ENCODE measurements at regions not wholly inside any gene's neighbourhood (a gene's known extent, or its start where the extent isn't known, plus 50 kb on each side); places are given as distances from the start of the nearest gene placed in this dataset.

- no peak for DNase-seq
Measured at GRCh38 chr6:169165561-169166300, 87.9 kb downstream of the THBS2 start.

GRCh38 chr6:169164986-169165385 is 88.7 kb downstream of the THBS2 start:
- DNase-seq, result no peak

DNA sequence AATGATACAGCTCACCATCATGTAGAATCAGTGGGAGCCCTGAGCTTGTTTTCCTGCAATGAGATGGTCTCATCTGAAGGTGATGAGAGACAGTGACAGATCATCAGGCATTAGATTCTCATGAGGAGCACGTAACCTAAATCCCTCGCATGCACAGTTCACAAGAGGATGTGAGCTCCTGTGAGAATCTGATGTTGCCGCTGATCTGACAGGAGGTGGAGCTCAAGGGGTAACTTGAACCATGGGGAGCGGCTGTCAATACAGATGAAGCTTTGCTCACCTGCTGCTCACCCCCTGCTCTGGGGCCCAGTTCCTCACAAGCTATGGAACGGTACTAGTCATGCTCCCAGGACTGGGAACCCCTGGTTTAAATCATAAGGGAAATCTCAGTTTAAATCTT is 89.2 kb downstream of the THBS2 start:
- DNase-seq, result no peak

GRCh38 chr6:169163411-169163901 is 90.2 kb downstream of the THBS2 start:
- DNase-seq, result no peak

- no peak for DNase-seq
Measured at GRCh38 chr6:169162752-169163407, 90.8 kb downstream of the THBS2 start.

DNA sequence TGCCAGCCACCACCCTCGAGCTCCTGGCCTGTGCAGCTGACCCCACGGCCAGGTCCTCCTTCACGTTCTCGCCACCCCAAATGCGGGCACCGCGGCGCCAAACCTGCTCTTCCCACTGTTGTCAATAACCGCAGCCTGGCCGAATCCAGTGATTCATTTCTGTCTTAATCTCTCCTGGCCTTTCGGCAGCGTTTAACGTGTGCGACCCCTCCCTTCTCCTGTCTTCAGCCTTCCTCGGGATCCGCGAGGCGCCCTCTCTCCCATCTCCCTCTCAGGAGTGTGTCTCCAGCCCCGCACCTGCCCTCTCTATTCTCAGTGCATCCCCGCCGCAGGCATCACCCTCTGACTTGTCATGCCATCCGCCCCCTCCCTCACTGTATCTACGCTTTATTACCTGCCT is 91.4 kb downstream of the THBS2 start:
- no peak for DNase-seq

GRCh38 chr6:169161572-169162167 is 92.0 kb downstream of the THBS2 start:
- DNase-seq, result no peak

DNA sequence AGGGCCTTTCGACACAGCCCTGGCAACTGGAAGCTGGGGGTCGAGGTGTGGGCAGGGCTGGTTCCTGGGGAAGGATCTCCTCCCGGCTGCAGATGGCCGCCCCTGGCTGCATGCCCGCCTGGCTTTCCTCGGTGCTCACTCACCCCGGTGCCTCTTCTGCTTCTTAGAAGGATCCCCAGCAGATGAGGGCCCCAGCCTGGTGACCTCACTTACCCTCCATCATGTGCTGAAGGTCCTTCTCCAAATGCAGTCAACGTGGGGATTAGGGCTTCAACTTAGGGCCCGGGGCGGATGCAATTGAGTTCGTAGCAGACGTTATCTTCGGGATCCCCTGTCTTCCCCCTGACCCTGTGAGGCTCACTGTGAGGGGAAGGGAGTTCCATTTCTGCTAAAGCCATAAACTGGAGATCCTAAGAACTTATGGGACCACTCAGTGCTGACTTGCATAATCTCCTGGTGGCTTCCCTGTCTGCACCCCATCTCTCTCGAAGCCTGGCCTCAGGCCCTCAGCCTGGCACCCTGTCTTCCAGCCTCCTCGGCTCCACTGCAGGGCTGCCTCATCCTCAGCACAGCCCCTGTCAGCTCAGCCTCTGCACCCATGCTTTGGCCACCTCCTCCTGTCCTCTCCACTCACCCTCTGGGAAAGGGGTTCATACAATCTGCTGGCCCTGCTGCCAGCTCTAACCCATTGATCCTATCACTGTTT is 92.6 kb downstream of the THBS2 start:
- no peak for DNase-seq

GRCh38 chr6:169160091-169160854 is 93.4 kb downstream of the THBS2 start:
- DNase-seq, result no peak

- DNase-seq, result no peak
Measured at GRCh38 chr6:169159331-169159730, 94.3 kb downstream of the THBS2 start.

DNA sequence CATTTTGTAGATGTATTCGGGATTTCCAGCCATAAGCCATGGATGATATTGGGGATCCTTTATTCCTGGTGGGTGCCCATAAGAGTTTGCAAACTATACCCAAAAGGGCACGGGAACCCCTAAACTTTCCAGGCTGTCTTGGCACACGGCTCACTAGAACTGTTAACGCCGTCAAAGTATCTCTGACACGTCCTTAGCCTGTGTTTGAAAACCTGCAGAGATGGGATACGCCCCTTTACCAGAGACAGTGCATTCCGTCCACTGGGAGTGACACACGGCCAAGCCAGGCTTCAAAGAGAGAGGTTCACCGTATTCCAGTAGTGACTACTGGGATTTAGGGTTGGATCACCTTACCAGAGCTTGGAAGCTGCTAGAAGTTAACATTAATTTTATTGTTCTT is 95.0 kb downstream of the THBS2 start:
- DNase-seq, result no peak

GRCh38 chr6:169158174-169158573 is 95.5 kb downstream of the THBS2 start:
- no peak for DNase-seq

- no peak for DNase-seq
Measured at GRCh38 chr6:169157197-169158148, 96.2 kb downstream of the THBS2 start.

DNA sequence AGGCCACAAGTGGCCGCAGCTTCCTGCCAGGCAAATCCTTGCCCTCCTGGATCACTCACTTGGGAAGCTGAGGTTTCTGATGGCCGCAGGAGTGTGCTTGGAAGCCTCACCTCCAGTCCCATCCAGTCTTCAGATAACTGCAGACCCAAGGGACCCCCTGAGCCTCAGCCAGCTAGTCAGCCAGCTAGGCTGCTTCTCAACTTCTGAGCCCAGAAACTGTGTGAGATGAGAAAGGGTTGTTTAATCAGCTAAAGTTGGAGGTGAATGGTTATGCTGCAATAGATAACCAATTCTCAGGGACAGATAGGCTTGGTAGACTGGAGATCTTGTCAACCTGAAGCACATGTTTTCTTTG is 96.9 kb downstream of the THBS2 start:
- DNase-seq, result no peak

- no peak for DNase-seq
Measured at GRCh38 chr6:169156108-169156792, 97.4 kb downstream of the THBS2 start.

DNA sequence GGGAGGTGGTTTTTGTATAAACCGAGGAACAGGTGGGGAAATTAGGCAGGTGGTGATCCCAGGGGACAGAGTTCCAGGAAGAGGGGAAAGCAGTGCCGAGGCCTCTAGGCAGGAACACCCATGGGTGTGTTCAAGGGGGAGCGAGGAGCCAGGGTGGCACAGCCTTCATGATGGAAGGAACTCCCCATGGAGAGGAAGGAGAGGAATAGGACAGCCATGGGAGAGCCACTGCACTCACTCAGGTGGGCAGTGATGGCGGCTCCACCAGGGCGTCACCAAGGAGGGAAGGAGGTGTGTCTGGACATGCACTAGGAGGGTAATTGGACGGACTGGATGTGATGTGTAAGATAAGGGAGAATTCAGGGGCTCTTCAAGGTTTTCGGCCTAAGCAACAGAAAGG is 98.2 kb downstream of the THBS2 start:
- DNase-seq, result no peak

- no peak for DNase-seq
Measured at GRCh38 chr6:169153401-169153800, 100.2 kb downstream of the THBS2 start.

DNA sequence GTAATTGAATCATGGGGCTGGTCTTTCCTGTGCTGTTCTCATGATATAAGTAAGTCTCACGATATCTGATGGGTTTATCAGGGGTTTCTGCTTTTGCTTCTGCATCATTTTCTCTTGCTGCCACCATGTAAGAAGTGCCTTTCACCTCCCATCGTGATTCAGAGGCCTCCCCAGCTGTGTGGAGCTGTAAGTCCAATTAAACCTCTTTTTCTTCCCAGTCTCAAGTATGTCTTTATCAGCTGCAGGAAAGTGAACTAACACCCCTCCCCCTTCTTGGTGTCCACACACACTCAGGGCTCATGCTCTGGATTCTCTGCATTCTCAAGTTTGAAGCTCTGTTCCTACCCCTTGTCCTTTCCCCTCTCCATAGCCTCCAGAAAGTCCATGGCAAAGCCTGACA is 107.1 kb downstream of the THBS2 start:
- no peak for DNase-seq

- DNase-seq, result no peak
Measured at GRCh38 chr6:169145991-169146501, 107.6 kb downstream of the THBS2 start.

DNA sequence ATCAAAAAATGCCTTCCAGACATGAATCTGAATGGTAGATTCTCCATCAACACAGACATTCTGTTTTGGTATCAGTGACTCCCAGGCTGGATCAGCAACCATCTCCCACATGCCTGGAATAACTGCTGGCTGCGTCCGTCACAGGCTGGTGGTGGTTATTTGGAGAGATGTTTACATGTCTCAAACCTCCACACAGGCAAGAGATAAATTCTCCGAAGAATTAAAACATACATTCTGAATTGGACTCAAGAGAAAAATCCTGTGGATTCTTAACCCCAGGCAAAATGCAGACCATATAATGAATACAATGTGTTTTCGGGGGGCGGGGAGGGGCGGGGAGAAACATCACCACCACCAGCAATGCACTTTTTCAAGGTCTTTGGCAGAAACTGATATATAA is 108.2 kb downstream of the THBS2 start:
- DNase-seq, result no peak

DNA sequence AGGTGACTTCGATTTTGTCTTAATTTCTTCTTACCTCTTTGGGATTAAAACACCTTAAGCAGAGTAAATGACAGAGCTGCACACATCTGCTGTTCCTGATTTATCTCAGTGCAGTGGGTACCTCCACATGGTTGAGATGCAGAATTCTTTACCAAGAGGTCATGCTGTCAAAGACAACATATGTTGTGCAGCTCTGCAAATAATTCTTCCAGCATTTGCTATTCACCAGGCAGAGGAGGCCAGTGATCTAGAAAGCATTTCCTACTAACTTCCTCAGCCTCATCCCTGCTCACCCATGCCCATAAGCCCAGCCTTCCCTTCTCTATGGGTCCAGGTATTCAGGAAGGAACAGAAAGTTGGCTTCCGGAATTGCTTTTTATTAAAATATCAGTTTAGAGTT is 109.3 kb downstream of the THBS2 start:
- no peak for DNase-seq
